CD4-positive, alpha-beta T cell treated with Interleukin-12 subunit alpha and Interleukin-12 subunit beta, for 1 hour (primary cell): ENCODE measurements at regions not wholly inside any gene's neighbourhood (a gene's known extent, or its start where the extent isn't known, plus 50 kb on each side); places are given as distances from the start of the nearest gene placed in this dataset.
"Not testable (repeated sequence)": the region's sequence is repeated elsewhere in the genome, so short reads cannot be mapped to it uniquely, and the experiment has no call there.

Experiments
- DNase-seq: peaks from one replicate; pipeline ENCODE4 v3.0.0-alpha.2; 2020

DNA sequence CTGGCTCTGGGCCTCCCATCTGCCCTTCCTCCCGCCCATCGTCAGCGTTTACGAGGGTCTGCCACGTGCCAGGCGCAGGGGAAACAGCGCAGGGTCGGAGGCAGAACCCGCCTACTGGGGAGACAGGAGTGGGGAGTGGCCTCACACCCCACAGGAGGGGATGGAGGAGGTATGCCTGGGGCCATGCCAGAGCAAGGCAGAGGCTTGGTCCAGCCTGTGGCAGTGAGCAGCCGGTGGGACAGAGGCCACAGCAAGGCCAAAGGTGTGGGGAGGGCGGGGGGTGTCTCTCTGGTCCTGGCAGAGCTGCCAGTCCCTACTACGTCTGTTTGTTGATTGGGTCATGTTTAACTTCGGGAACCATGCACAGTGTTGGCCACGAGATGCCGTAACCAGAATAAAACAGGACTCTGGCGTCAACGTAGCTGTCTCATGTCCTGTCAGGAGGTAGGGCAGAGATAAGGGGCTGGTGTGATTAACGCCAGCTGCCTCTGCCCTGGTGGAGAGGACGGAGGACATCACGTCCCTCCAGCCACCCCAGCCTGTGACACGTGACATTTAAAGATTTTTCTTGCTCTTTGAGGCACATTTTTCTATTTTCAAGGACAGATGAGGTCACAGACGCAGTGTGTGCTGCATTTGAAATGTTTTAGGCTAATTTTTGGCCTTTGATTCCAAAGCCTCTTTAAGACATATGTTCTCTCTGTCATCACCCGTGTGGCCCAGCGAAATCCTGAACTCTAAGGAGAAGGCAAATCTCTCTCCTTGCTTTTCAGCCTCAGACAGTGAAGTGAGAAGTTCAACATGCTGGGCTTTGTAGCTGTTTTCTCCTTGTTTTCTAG, 193.3 kb downstream of the LAT start:
- not testable (repeated sequence) for DNase-seq

DNA sequence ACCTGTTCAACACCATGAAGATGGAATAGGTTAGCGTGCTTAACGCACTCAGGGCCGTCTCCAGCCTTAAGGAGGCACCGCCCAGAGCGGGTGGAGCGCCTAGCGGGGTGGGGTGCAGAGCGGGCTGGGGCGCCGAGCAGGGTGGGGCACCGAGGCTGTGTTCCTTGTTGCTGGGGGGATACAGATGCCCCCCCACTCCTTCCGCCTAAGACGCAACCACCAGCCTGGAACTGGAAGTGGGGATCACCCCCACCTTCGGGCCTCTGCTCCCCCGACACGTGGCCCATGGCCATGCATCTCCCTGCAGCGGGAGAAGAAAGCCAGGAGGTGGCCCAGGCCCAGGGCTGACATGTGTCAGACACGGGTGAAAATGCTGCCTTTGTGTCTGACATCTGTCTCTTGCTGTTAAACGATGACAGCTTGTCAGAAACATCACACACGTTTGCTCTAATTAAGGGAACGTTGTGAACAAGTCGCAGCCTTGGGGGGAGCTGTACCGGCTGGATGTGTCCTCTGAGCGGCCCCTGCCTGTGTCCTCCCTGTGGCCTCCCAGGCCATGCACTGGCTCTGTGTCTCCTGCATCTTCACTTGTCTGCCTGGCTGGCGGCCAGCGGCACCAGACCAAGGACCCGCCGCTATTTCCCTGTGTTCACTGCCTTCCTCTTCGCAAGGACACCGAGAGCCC, 192.5 kb downstream of the LAT start:
- not testable (repeated sequence) for DNase-seq

DNA sequence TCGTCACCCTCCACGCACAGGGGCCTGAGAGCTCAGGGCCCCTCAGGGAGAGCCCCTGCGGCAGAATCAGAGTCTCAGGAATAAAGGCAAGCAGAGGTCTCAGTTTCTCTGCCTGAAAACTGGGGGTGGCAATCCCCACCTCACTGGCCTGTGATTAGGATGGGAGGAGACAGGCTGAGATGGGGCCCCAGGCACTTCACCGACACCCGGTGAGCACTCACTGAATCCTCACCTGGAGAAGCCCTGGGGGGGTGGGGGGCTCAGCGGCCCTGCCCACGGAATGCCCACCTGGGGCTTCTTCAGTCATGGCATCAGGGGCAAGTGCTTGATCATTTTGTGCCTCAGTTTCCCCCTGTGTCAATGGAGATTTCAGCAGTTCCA, 192.0 kb downstream of the LAT start:
- DNase-seq: not testable (repeated sequence)

DNA sequence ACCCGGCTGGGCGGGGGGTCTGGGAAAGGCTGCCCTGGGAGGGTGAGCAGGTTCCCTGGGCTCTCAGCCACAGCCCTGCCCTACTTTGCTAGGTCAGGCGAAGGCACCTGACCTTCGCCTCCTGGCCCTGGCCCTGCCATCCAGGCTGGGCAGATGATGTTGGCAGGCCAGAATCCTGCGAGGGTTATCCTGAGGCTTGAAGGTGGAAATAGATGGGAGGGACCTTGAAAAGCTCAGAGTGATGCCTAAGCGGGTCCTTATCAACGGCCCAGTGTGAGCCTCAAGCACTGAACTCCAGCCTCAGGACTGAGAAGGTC, 191.3 kb downstream of the LAT start:
- not testable (repeated sequence) for DNase-seq

DNA sequence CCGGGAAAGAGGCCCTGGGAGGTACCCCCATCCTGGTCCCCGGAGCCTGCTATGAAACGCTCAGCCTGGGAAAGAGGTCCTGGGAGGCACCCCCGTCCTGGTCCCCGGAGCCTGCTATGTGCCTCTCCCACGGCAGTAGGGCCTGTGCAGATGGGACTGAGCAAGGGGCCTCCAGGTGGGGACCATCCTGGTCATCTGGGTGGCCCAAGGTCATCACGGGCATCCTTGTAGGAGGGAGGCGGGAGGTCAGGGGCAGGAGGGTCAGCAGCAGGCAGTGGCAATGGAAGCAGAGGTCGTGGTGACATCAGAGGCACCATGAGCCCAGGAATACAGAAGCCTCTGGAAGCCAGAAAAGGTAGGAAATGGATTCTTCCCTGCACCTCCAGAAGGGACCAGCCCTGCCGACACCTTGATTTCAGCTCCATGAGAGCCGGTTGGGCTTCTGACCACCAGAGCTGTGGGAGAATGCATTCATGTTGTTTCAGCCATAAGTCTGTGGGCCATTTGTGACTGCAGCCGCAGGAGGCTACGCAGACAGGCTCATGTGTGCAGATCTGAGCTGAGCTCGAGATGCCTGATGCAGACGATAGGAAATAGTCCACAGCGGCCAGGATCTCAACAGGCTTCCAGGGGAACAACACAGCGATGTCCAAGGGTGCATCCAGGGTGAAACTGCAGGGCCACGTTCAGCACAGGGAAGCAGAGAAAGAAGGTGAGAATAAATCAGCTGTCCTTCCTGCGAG, 190.7 kb downstream of the LAT start:
- not testable (repeated sequence) for DNase-seq

DNA sequence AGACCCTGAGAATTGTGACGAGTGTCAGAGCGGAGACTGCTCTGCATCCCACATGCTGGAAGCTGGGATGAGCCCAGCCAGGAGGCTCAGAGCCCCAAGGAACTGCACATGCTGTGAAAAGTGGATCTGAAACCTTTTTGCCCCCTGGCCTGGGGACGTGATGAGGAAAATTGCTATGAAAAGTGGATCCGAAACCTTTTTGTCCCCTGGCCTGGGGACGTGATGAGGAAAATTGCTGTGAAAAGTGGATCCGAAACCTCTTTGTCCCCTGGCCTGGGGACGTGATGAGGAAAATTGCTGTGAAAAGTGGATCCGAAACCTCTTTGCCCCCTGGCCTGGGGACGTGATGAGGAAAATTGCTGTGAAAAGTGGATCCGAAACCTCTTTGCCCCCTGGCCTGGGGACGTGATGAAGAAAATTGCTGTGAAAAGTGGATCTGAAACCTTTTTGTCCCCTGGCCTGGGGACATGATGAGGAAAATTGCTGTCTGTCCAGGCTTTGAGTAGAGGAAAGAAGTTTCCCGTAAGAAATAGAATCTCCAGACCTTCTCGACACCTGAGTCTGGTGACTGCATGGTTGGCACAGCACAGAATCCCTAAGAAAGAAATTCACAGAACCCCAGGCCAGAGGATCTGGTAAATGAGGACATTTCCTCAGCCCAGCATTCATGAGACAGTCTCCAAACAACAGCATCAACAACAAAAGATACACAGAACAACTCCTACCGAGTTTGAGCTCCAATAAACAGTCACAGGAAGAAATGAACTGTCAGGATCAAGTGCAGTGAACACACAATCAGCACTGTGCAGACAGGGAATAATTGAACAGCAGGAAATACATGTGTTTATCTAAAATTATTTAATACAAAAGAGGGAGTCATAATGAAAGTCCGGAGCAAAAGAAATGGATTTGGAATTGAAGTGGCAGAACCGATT, 188.8 kb downstream of the LAT start:
- DNase-seq: not testable (repeated sequence)

DNA sequence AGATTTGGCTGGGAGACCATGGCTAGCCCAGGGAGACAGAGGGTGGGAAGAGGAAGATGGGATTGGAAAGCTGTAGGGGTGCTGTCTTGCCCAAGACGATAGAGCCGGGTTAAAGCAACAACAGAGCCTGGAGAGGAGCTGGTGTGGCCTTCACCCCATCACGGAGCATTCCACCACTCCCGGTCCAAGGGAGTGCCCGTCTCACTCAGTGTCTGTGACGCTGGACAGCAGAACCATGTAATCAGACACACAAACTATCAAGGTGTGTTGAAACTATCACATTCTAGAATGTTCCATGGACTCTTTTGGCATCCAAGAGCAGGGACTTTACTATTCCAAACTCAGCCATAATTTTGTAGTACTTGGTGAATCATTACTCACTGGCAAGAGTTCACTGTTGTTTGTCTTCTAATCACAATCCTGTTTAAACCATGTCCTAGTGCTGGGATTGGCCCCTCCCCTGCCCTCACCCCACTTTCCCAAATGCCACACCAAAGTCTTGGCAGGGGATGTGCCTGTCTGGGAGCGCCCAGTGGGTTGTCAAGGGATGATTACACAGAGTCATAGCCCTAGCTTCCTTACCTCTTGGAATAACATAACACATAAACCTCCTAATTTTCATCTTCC, 187.4 kb downstream of the LAT start:
- DNase-seq: not testable (repeated sequence)

DNA sequence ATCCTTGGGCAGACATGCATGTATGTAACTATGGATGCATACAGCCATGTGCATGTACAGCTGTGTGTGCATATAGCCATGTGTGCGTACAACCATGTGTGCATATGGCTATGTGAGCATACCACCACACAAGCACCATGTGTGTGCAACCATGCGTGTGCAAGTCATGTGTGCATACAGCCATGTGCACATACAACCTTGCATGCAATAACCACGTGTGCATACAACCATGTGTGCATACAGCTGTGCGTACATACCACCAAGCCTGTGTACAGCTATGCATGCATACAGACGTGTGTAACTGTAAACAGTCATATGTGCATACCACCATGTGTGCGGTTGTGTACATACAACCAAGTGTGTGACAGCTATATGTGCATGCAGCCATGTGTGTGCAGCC, 186.4 kb downstream of the LAT start:
- not testable (repeated sequence) for DNase-seq

DNA sequence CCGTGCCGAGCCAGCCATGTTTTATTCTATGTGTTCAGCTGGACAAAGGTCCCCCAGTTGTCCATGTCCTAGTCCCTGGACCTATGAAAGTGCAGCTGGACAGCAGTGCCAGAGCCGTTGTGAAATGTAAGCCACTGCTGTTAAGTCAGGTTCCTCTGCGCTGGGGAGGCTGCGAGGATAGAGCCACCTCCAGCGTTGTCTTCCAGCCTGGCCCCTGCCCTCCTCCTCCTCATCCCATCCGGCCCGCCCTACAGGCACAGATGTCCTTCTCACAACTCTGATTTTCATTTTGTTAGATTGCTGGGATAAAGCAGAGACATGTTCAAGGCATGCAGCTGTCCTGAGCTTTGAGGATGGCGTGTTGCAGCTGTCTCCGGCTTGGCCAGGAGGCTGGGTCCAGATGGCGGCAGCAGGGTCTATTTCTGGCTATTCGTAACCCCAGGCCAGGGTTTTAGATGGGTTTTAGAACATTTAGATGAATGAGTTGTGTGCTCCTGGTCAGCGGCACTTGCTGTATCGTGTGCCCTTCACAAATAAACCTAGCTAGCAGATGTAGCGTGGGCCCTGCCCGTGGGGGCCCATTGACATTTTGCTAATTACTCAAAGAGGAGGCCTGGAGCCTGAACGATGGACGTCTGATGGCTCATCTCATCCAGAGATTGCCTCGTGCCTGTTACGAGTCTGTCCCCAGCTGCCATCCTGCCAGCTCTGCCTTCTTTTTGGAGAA, 185.7 kb downstream of the LAT start:
- not testable (repeated sequence) for DNase-seq

DNA sequence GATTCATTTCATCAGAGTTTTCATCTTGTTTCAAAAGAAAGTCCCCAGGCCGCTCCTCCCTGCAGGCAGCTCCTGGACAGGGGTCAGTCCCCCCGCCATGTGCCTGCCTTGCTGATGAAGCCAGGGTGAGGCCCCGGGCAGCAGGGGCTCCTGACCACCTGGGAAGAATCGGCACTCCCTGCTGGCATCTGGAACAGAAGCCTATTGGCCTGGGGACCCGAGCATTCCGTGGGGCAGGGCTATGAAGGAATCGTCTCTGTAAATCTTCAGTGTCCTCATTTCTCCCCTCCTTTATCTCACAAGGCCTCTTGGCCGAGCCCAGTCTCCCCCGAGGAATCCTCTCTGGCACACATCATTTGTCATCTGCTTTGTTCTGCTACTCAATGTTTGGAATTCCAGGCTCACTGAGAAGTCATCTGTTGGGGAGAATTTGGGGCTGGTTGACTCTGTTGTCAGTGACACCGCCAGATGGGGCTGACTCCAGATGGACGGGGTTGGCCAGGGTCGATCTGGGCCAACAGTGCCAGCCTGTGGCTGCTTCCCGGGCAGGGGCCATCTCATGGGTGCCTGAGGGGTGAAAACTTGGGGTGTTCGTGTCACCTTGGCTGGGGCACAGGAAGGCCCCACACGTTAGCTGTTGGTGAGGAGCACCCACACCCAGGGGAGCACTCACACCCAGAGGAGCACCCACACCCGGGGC, 184.6 kb downstream of the LAT start:
- DNase-seq: not testable (repeated sequence)

DNA sequence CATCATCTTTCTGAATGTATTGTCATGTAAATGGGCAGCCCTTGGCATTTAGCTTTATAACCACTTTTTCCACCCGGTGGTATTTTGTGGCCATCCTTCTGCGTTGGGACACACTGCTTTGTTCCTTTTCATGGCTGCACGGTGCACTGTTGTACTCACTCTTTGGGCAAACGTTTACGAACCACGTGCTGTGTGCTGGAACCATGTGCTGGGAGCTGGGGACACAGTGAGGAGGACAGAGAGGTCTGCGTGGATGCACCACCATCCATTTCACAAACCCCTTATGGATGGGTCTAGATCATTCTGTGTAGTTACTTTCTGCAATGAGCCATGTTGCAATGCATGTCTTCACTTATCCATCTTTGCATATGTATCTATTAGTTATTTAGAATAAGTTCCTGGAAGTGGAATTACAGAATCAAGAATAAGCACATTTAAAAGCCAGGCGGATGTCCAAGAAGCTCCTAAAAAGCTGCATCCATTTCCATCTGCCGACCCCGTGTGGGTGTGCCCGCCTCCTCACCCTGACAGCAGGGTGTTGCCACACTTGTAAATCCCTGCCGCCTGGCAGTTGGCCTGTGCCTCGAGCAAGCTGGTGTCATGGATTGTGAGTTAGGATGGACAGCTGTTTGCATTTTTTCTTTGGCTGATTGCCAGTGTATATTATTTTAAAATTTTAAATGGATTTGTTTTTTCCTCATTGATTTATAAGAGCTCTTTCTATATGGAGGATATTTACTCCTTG, 183.8 kb downstream of the LAT start:
- DNase-seq: not testable (repeated sequence)

DNA sequence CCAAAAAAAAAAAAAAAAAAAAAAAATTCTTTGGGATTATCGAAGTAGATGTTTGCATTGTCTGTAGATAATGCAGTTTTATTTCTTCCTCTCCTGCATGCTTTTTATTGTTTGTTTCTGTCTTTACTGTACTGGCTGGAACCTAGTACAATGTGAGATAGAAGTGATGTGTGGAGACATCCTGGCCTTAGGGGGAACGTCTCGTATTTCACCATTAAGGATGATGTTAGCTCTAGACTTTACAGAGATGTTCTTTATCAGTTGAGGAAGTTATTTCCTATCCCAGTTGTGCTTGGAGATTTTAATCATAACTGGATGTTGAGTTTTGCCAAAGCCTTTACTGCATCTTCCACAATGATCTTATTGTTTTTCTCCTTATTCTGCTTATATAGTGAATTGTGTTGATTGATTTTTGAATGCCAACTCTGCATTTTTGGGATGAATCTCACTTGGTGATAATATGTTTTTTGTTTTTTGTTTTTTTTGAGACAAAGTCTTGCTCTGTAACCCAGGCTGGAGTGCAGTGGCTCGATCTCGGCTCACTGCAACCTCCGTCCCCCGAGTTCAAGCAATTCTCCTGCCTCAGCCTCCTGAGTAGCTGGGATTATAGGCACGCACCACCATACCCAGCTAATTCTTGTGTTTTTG, 179.7 kb downstream of the LAT start:
- DNase-seq: not testable (repeated sequence)

DNA sequence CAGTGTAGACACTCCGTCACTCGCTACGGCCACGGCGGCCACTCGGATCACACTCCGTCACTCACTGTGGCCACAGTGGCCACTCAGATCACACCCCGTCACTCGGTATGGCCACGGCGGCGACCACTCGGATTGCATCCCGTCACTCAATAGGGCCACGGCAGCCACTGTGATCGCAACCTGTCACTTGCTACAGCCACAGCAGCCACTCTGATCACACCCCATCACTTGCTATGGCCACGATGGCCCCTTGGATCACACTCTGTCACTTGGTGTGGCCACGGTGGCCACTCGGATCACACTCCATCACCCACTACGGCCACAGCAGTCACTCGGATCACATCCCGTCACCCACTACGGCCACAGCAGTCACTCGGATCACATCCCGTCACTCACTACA, 175.3 kb downstream of the LAT start:
- not testable (repeated sequence) for DNase-seq

DNA sequence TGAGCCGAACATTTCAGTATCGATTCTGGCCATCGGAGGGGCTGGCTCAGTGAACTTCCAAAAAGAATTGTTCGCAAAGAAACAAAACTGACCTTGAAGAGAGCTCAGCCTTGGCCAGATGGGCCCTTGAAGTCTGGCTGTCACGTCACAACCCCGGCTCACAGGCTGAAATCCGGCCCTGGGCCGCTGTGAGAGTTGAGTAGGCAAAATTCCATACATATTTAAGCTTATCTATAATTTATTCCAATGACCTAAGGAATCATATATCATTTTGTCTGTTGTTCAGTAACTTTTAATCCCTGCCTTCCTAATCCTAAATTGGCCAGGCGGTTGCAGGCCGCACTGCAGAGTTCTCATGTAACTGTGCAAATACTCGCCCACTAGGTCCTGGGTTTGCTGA, 174.8 kb downstream of the LAT start:
- not testable (repeated sequence) for DNase-seq

DNA sequence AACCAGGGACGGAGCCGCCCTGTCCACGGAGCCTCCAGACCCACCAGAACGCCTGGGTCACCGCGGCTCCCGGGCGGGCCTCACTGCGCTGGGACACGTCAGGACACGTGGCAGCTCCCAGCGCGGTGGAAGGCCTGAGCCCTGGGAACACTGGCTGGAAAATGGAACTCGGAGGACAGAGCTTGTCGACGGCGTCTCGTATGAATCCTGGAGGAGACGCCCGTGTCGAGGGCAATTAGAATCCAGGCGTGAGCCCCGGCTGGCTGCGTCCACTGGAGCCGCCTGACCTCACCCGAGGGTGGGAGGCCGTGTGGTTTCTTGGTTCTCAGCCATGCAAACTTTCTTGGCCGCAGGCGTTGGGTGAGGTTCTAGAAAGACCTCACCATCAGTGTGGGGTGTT, 173.9 kb downstream of the LAT start:
- DNase-seq: no peak

DNA sequence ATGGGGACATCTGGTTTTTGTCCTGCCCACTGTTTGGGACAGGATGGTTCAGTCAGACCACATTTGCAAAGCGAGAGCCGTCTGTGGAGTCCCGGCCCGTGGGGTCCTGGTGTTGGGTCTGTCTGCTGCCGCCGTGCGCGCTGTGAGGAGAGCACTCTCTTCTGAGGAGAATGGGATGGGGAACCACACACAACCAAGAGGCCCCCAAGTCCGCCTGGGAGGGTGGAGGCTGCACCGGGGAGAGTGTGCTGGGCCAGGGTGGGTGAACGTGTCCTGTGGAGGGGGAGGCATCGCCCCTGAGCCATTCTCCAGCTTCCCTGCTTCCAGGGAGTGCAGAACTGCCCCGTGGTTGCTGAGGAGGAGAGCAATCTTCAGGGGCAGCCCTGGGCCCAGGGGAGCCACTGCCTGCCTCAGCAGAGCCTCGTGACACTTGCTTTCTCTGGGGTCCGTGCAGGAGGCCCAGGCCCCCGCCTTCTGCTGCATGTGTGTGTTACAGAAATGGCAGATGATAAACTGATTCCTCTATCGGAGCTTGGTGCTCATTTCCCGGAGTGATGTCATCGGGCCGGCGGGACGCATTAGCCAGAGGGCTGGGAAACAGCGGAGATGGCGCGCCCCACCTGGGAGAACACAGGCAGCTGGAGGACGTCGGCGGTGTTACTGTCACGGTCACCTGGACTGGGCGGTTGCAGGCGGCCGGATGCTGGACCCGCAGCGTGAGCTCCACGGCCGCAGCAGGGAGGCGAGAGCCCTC, 173.4 kb downstream of the LAT start:
- DNase-seq: not testable (repeated sequence)

DNA sequence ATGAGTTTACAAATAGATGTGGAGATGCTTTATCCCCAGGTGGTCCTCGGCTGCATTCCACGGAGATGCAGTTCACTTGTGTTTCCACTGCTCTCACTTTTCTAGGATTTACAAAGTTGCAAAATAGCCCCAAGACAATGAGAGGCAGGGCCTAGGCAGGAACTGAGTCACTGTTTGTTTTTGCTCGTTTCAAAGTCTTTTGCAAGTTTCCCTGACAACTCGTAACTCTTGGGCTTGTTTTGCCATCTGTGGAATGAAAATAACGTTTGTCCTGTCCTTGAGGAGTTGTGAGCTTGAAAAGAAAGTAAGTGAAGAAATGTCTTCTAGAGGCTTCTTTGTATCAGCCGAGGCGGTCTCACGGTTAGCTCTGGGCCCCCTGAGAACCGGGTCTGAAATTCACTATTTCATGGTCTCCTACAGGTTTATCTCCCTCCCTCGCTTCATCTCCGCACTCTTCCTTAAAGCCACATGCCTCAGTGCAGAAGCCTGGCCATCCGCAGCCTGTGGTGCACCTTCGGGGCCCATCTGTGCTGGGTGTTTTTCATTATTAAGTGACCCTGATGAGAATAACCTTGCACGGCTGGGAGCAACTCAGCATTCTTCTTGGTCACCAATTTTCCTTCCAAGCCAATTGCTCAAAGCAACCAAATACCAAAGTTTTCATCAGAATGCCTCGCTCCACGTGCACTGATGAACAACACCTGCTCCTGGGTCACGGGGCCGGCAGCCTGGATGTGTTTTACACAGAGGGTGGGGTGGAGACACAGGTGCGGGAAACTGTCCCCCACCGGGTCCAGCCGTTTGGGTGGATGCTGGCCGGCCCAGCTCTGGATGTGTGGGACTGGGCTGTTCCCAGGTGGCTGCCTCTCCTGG, 172.4 kb downstream of the LAT start:
- peak; percentile 53 for DNase-seq

DNA sequence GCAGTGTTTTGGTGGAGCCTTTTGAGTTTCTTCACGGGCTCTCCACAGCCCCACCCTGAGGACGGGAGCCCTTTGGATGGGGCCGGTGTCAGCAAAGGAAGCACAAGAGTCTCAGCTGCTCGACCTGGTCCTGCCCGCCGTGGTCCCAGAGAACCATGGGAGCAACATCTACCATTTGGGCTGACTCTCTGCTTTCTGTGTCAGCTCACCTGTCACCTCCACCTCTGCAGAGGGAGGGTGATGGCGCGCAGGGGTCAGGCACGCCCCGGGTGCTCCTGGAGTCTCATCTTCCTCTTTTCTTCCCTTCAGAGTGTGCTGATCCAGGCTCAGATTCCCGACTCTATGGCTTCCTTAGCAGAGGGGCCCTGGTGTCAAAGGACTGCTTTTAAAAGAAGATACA, 171.7 kb downstream of the LAT start:
- DNase-seq: no peak
